ENCODE measurements at regions not wholly inside any gene's neighbourhood (a gene's known extent, or its start where the extent isn't known, plus 50 kb on each side); places are given as distances from the start of the nearest gene placed in this dataset.
"Not testable (repeated sequence)": the region's sequence is repeated elsewhere in the genome, so short reads cannot be mapped to it uniquely, and the experiment has no call there.

- no peak for DNase-seq (ENCODE audit: low read depth, low spot score)
These were observed 51.5 kb downstream of the CRPPA start for GRCh38 chr7:16369855-16370254.

- DNase-seq (ENCODE audit: low read depth, low spot score) = not testable (repeated sequence)
These were observed 52.0 kb downstream of the CRPPA start for GRCh38 chr7:16369309-16369708.

GRCh38 chr7:16368885-16369284 lies 52.5 kb downstream of the CRPPA start:
- no peak for DNase-seq (ENCODE audit: low read depth, low spot score)

GRCh38 chr7:16367115-16367514 lies 54.2 kb downstream of the CRPPA start:
- no peak for DNase-seq (ENCODE audit: low read depth, low spot score)

- no peak for DNase-seq (ENCODE audit: low read depth, low spot score)
These were observed 55.4 kb downstream of the CRPPA start for GRCh38 chr7:16365952-16366351.

GRCh38 chr7:16365177-16365576 lies 56.2 kb downstream of the CRPPA start:
- no peak for DNase-seq (ENCODE audit: low read depth, low spot score)

- no peak for DNase-seq (ENCODE audit: low read depth, low spot score)
These were observed 62.1 kb downstream of the CRPPA start for GRCh38 chr7:16359216-16359615.

GRCh38 chr7:16357921-16358320 lies 63.4 kb downstream of the CRPPA start:
- DNase-seq (ENCODE audit: low read depth, low spot score) = no peak

- DNase-seq (ENCODE audit: low read depth, low spot score) = no peak
These were observed 63.9 kb downstream of the CRPPA start for GRCh38 chr7:16357474-16357873.

GRCh38 chr7:16356301-16356958 lies 64.9 kb downstream of the CRPPA start:
- DNase-seq (ENCODE audit: low read depth, low spot score) = no peak

GRCh38 chr7:16354573-16354972 lies 66.8 kb downstream of the CRPPA start:
- DNase-seq (ENCODE audit: low read depth, low spot score) = no peak

GRCh38 chr7:16353226-16353625 lies 68.1 kb downstream of the CRPPA start:
- DNase-seq (ENCODE audit: low read depth, low spot score) = no peak

- DNase-seq (ENCODE audit: low read depth, low spot score) = no peak
These were observed 70.7 kb downstream of the CRPPA start for GRCh38 chr7:16350634-16351033.

GRCh38 chr7:16348251-16348650 lies 73.1 kb downstream of the CRPPA start:
- DNase-seq (ENCODE audit: low read depth, low spot score) = no peak

GRCh38 chr7:16347827-16348192 lies 73.5 kb downstream of the CRPPA start:
- peak; percentile 8 for DNase-seq (ENCODE audit: low read depth, low spot score)

GRCh38 chr7:16347066-16347826 lies 74.1 kb downstream of the CRPPA start:
- no peak for DNase-seq (ENCODE audit: low read depth, low spot score)

GRCh38 chr7:16345979-16346958 lies 75.1 kb downstream of the CRPPA start:
- no peak for DNase-seq (ENCODE audit: low read depth, low spot score)

- no peak for DNase-seq (ENCODE audit: low read depth, low spot score)
These were observed 76.4 kb downstream of the CRPPA start for GRCh38 chr7:16344927-16345326.

GRCh38 chr7:16343612-16344011 lies 77.7 kb downstream of the CRPPA start:
- no peak for DNase-seq (ENCODE audit: low read depth, low spot score)

GRCh38 chr7:16338065-16338464 lies 83.3 kb downstream of the CRPPA start:
- DNase-seq (ENCODE audit: low read depth, low spot score) = no peak

- no peak for DNase-seq (ENCODE audit: low read depth, low spot score)
These were observed 95.2 kb downstream of the CRPPA start for GRCh38 chr7:16326106-16326505.

GRCh38 chr7:16323313-16323712 lies 98.0 kb downstream of the CRPPA start:
- DNase-seq (ENCODE audit: low read depth, low spot score) = no peak
